ENCODE measurements at regions not wholly inside any gene's neighbourhood (a gene's known extent, or its start where the extent isn't known, plus 50 kb on each side); places are given as distances from the start of the nearest gene placed in this dataset.

- TF ChIP-seq POLR2AphosphoS5 (IDR thresholded peaks at IDR 0.05; ENCODE audit: low read depth, low read length) (no peak), FOXP2 (optimal IDR thresholded peaks at IDR 0.05; ENCODE audit: borderline replicate concordance, extremely low read depth, extremely low read length, insufficient read depth) (no peak), TAF1 (IDR thresholded peaks at IDR 0.05; ENCODE audit: borderline replicate concordance, insufficient read depth, low read length) (no peak), SIN3A (IDR thresholded peaks at IDR 0.05; ENCODE audit: borderline replicate concordance, insufficient read depth, low read length) (no peak)
Observed at GRCh38 chrX:122220644-122221373, 963.3 kb upstream of the GRIA3 start.

GRCh38 chrX:122238801-122239200, 945.3 kb upstream of the GRIA3 start:
- TF ChIP-seq FOXP2 (optimal IDR thresholded peaks at IDR 0.05; ENCODE audit: borderline replicate concordance, extremely low read depth, extremely low read length, insufficient read depth) (no peak), POLR2AphosphoS5 (IDR thresholded peaks at IDR 0.05; ENCODE audit: low read depth, low read length) (no peak), REST (IDR thresholded peaks at IDR 0.05; ENCODE audit: insufficient read depth in 1 of 2, low read depth in 2 of 2, low read length in 2 of 2) (no peak), SIN3A (IDR thresholded peaks at IDR 0.05; ENCODE audit: borderline replicate concordance, insufficient read depth, low read length) (no peak), TAF1 (IDR thresholded peaks at IDR 0.05; ENCODE audit: borderline replicate concordance, insufficient read depth, low read length) (no peak)

GRCh38 chrX:122241959-122242358, 942.1 kb upstream of the GRIA3 start:
- TF ChIP-seq REST (IDR thresholded peaks at IDR 0.05; ENCODE audit: insufficient read depth in 1 of 2, low read depth in 2 of 2, low read length in 2 of 2), result no peak
- TF ChIP-seq FOXP2 (optimal IDR thresholded peaks at IDR 0.05; ENCODE audit: borderline replicate concordance, extremely low read depth, extremely low read length, insufficient read depth), result no peak
- TF ChIP-seq TAF1 (IDR thresholded peaks at IDR 0.05; ENCODE audit: borderline replicate concordance, insufficient read depth, low read length), result no peak
- no peak for TF ChIP-seq SIN3A (IDR thresholded peaks at IDR 0.05; ENCODE audit: borderline replicate concordance, insufficient read depth, low read length)
- no peak for TF ChIP-seq POLR2AphosphoS5 (IDR thresholded peaks at IDR 0.05; ENCODE audit: low read depth, low read length)

GRCh38 chrX:122244080-122244479, 940.0 kb upstream of the GRIA3 start:
- TF ChIP-seq POLR2AphosphoS5 (IDR thresholded peaks at IDR 0.05; ENCODE audit: low read depth, low read length), result no peak
- TF ChIP-seq TAF1 (IDR thresholded peaks at IDR 0.05; ENCODE audit: borderline replicate concordance, insufficient read depth, low read length), result no peak
- no peak for TF ChIP-seq REST (IDR thresholded peaks at IDR 0.05; ENCODE audit: insufficient read depth in 1 of 2, low read depth in 2 of 2, low read length in 2 of 2)
- TF ChIP-seq FOXP2 (optimal IDR thresholded peaks at IDR 0.05; ENCODE audit: borderline replicate concordance, extremely low read depth, extremely low read length, insufficient read depth), result no peak
- TF ChIP-seq SIN3A (IDR thresholded peaks at IDR 0.05; ENCODE audit: borderline replicate concordance, insufficient read depth, low read length), result no peak

- TF ChIP-seq POLR2AphosphoS5 (IDR thresholded peaks at IDR 0.05; ENCODE audit: low read depth, low read length) (no peak), REST (IDR thresholded peaks at IDR 0.05; ENCODE audit: insufficient read depth in 1 of 2, low read depth in 2 of 2, low read length in 2 of 2) (no peak), SIN3A (IDR thresholded peaks at IDR 0.05; ENCODE audit: borderline replicate concordance, insufficient read depth, low read length) (no peak)
Observed at GRCh38 chrX:122245175-122245574, 938.9 kb upstream of the GRIA3 start.

Data from PFSK-1 (cell line).